ENCODE measurements at regions not wholly inside any gene's neighbourhood (a gene's known extent, or its start where the extent isn't known, plus 50 kb on each side); places are given as distances from the start of the nearest gene placed in this dataset.
"Not testable (repeated sequence)": the region's sequence is repeated elsewhere in the genome, so short reads cannot be mapped to it uniquely, and the experiment has no call there.

GRCh38 chr10:65123120-65123519 is 1601.9 kb downstream of the REEP3 start:
- DNase-seq = no peak

DNA sequence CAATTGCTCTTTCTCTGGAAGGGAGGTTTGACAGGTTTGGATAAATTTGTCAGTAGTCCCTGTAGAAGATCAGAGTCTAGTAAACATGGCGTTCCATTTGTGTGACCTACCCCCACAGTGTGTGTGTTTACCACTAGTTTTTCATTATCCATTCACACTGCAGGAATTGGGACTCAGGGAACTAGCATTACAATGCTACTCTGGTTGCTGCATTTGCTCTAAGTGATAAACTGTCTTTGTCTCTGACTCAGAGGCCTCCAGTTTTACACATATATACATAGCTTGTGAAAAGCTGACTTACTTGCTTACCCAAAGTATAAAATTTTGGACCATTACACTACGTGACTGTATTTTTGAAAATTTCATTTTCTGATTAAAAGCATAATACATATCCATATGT is 1604.0 kb downstream of the REEP3 start:
- no peak for DNase-seq

DNA sequence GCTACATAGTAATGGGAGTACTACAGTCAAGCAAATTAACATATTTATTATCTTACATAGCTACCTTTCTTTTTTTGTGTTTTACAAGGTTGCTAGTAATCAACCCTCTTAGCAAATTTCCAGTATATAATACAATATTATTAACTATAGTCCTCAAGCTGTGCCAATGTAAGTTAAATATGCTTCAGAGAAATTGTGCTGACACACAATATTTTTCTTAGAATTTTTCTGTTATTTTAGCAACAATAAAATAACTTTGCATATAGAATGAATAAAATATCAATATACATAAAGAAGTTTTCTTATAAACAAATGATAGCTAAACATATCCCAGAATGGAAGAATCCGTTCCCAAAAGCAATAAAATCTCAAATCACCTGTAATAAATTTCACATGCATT is 1605.1 kb downstream of the REEP3 start:
- DNase-seq = no peak

- no peak for DNase-seq
These were observed 1607.1 kb downstream of the REEP3 start for GRCh38 chr10:65128277-65128676.

DNA sequence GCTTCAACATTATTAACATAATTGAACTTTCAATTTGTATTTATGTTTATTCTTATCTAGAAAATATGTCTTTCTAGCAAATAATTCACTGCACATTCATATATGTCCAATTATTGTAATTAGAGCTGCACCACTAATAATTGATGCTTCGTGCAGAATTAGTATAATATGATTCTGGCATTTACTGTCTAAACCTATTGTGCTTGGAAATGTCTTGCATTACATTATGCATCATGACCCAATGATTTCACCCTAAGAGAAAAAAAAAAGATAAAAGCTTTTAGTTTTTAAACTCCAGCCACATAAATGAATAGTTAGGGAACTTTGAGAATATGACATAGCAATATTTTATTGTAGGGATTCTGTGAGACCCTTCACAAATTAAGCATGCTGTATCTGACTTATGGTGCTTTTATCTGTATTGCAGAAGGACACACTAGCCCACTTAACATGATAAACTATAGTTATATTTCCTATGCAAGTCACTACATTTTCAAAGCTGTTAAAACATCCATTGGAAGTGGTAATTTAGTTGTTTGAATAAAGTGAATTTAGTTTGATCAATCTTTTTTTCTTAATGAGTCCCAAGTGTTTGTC is 1609.1 kb downstream of the REEP3 start:
- no peak for DNase-seq

DNA sequence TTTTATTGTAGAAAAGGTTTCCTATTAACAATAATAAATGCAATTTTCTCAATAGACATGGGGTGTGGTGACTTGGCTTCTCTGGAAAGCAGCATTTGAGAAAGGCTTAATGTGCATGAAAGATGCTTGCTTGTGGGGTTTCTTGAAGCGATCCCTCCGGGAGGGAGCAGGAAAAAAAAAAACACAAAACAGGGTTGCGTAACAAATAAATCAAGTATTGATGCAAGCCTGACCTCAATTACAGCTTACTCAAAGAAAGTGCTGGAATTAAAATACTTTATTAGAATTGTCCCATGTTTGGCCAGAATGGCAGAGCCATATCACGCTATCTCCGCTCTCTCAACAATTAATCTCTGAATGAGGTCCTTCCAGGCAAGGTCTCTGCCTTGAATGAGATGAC is 1612.5 kb downstream of the REEP3 start:
- no peak for DNase-seq

DNA sequence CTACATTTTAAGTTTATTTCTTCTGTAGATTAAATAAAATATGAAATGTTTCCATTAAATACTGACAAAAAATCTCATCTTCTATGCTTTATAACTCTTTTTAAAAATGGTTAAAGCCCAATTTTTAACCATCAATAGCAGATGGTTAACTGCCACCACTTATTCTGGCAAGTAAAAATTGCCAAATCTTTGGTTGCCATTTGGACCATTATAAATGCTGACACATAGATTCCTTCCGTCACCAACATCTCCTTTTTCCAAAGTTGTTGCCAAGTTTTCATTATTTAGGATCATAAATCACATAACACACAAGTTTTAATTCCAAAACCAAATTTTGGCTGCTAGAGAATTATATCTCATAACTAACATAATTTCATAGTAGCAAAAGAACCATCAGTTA is 1614.3 kb downstream of the REEP3 start:
- DNase-seq = no peak

- no peak for DNase-seq
These were observed 1621.6 kb downstream of the REEP3 start for GRCh38 chr10:65142641-65143435.

- no peak for DNase-seq
These were observed 1622.5 kb downstream of the REEP3 start for GRCh38 chr10:65143723-65144122.

- DNase-seq = no peak
These were observed 1628.7 kb downstream of the REEP3 start for GRCh38 chr10:65149878-65150277.

- DNase-seq = no peak
These were observed 1645.1 kb downstream of the REEP3 start for GRCh38 chr10:65166272-65166671.

DNA sequence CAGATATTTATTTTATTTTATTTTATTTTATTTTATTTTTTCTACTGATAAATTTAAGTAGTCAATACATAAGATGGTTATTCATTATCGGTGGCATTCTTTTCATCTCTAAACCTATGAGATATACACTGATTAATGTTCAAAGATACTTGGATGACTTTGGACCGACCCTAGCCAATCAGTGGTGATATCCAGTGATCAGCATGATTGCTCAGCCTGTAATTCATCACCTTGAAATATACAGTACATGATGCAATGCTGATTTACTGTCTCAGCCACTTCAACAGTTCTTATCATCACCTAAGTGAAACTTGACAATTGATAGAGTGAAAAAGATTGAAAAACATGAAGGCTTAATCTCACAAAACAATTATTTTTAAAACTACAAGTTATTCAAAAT is 1651.0 kb downstream of the REEP3 start:
- no peak for DNase-seq

GRCh38 chr10:65176994-65177393 is 1655.8 kb downstream of the REEP3 start:
- DNase-seq = no peak

GRCh38 chr10:65183236-65183635 is 1662.0 kb downstream of the REEP3 start:
- no peak for DNase-seq

DNA sequence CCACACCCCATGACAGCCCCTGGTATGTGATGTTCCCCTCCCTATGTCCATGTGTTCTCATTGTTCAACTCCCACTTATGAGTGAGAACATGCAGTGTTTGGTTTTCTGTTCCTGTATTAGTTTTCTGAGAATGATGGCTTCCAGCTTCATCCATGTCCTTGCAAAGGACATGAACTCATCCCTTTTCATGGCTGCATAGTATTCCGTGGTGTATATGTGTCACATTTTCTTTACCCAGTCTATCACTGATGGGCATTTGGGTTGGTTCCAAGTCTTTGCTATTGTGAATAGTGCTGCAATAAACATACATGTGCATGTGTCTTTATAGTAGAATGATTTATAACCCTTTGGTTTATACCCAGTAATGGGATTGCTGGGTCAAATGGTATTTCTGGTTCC is 1665.5 kb downstream of the REEP3 start:
- DNase-seq = not testable (repeated sequence)

DNA sequence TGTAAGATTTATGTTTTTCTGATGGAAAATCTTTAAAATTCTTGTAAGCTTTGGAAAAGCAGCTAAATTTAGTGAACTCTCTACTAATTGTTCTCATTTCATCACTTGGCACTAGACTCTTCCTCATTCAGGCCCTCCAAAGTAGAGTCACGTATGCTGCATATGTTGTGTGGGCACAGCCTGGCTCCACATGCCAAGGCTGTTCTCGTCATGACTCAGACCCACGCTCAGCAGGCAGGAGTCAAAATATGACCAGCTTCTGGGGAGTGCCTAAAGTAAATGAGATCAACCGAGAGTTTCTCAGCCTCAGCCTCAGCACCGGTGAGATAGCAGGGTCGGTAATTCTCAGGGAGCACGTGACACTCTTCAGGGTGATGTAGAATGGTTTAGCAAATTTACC is 1672.9 kb downstream of the REEP3 start:
- DNase-seq = no peak

DNA sequence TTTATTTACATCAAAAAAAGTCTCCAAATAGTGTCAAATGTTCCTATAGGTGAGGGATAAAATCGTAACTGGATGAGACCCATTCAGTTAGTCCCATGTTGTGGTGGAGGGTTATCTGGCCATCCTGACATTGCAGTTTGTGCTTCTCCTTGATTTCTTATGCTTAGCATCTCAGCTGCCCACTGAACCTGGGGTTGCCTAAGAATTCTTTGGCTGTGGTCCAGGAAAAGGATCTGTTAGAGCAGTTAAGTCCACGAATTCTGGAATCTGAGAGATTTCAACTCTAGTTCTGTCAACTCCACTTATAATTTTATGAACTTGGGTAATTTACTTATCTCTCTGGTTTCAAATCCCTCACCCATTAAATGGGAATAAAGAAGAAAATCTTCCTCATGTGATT is 1673.4 kb downstream of the REEP3 start:
- no peak for DNase-seq

DNA sequence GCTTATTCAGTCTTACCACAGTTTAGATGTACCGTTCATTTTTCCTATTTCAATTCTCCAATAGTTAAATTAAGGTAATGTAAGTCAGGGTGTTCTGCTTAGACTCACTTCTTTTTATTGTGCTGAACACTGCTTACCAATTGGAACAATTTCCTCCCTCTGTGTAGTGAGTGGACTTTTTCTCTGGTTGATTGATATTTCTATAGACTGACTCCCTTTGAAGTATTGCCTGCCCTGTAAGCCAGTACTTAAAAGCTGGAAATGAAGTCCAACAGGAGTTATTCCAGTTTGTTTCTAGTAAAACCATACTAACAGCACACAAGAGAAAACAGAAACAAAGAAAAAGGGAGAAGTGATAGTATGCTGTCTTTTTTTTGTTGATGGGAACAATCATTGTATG is 1674.9 kb downstream of the REEP3 start:
- no peak for DNase-seq

DNA sequence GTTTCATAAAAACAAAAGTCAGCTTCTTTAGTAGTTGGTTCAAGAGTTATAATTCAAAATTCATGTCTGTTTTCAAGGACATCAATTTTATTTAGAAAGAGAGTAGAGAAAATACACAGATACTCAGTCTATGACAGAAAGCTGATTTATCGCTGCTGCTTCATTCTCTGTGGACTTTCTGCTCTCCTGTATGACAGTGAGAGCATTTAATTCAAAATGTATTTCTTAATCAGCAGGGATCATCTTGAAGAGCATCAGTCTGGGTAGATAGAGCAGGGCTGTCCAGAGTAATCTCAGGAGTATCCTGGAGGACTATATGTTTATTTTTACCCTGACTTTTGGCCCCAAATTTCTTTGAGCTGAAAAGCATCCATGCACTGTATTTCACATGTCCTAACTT is 1676.7 kb downstream of the REEP3 start:
- DNase-seq = no peak

DNA sequence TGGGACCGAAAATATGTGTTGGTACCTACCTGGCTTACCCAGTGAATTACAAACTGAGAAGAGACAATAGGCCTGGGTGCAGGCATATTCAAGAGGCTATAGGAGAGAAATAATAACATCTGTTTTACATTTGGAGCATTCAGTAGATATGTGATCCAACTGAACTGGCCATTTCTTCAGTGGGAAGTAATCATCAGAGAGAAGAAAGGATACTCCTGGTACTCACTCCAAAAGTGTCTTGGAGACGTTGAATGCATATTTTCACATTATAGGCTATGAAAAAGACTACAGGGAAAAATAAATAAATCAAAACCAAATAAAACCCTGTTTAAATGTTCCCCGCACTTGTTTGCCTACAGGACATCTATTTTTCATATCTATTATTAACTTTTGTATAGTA is 1680.3 kb downstream of the REEP3 start:
- no peak for DNase-seq

- no peak for DNase-seq
These were observed 1683.8 kb downstream of the REEP3 start for GRCh38 chr10:65204999-65205398.

DNA sequence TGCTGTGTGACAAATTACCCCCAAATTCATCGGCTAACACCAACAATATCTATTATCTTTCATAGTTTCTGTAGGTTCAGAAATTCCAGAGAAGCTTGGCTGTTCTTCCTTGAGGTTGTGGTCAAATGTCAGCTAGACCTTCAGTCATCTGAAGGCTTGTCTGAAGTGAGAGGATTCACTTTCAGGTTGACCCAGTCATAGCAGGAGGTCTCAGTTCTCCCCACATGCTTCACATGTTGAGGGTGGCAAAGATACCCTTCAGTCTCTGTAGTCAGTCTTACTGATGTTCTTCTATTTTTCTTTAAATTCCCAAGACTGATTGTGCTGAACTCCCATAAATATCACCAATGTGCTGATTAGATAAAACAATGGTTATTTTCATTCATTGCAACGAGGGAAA is 1692.0 kb downstream of the REEP3 start:
- no peak for DNase-seq

DNA sequence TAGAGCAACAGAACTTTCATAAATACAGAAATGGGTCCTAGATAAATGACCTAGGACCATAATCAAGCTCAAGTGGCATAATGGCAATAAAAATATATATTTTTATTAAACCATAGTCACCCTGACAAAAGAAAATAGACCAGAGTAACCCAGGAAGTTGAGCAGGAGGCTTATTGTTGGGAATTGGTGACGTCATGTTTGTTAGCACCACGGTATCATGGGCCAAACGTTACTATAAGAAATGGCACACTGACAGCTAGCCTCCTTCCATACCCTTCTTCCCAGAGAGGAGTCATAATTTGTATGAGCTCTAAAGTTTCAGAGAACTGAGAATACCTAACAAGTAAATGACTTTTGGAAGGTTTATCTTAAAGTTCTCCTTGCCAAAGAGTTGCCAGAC is 1698.2 kb downstream of the REEP3 start:
- DNase-seq = no peak

GRCh38 chr10:65231148-65231547 is 1694.7 kb upstream of the LRRTM3 start:
- DNase-seq = no peak

DNA sequence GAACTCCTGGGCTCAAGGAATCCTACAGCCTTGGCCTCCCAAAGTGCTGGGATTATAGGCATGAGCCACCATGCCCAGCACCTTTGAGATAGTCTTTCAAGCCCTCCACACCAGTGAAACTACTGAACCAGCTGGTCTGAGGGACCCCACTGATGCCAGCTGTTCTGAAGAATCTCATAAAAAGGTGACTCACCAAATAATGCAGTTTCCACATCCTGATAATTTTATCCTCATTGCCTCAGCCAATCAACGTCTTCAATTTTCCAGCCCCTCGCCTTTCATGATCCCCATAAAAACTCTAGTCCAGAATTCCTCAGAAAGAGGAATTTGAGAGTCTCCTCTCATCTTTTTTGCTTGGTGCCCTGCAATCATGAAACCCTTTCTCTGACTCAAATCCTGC is 1691.6 kb upstream of the LRRTM3 start:
- DNase-seq = no peak
